NCI-H526 treated with DMSO at 0.1 percent for 48 hours (cell line): ENCODE measurements at regions not wholly inside any gene's neighbourhood (a gene's known extent, or its start where the extent isn't known, plus 50 kb on each side); places are given as distances from the start of the nearest gene placed in this dataset.
A peak's percentile ranks its signal among the peaks of the same experiment; 100 is the strongest.
"Not testable (repeated sequence)": the region's sequence is repeated elsewhere in the genome, so short reads cannot be mapped to it uniquely, and the experiment has no call there.

Experiments
- DNase-seq: peaks from one replicate; lab custom pipeline; 2025; lab: John Stamatoyannopoulos, UW

DNA sequence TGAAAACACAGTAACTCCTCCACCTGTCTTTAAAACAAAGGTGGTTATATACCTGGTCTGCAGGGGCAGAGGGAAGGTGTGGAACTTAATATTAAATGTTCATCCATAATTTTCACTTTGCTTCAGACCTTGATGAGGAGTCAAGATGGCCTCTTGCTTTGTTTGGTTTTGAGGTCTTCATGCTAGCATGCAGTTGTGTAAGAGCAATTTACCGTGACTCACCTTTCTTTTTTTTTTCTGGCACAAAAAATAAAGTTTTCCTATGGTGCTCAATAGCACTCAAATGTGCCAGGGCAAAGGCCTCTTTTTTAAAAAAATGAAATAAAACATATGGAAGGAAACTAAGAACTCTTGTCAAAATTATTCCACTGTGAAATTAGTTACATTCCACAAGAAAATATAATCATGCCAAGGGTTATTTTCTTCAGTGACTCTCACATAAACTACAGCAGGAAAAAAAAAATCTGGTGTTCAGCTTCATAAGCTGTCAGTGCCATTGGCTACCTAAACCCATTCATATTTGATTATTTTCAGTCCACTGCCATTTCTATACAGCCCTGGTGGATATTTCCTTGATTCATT, 128.2 kb downstream of the SLC7A11 start:
- DNase-seq, result no peak

DNA sequence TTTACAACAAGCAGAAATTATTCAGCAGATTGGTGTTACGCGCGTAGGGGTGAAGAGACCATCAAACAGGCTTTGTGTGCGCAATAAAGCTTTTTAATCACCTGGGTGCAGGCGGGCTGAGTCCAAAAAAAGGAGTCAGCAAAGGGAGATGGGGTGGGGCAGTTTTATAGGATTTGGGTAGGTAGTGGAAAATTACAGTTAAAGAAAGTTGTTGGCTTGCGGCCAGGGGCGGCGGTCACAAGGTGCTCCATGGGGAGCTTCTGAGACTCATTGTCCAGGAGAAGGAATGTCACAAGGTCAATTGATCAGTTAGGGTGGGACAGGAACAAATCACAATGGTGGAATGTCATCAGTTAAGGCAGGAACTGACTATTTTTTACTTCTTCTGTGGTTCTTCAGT, 129.3 kb downstream of the SLC7A11 start:
- DNase-seq, result not testable (repeated sequence)

DNA sequence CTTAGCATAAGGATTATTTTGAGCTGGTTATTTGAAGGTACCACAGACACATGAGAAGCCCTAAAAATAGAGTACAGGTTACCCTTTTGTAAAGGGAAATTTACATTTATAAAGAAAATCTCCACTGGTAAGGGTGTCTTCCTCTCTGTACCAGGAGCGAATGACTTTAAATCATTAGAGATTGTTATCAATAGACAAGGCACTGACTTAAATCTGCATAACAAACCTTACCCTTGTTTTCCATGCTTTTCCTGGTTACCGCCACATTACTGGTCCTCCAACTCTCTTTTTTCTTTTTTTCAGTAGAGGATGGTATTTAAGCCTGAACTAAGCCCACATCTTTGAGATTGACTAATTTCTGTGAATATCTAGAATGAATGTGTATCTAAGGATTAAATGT, 129.8 kb downstream of the SLC7A11 start:
- no peak for DNase-seq

DNA sequence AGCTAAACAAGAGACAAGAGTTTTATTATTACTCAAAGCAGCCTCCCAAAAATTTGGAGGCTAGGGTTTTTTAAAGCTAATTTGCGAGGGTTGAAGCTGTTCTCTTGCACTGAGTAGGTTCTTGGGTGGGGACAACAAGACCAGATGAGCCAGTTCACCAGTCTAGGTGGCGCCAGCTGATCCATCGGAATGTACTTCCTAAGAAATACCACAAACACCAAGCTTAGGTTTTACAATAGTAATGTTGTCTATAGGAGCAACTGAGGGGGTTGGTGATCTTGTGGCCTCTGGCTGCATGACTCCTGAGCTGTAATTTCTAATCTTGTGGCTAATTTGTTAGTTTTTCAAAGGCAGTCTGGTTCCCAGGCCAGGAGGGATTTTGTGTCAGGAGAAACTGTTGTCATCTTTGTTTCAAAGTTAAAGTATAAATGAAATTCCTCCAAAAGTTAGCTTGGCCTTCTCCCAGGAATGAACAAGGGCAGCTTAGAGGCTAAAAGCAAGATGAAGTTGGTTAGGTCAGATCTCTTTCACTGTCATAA, 130.6 kb downstream of the SLC7A11 start:
- DNase-seq, result no peak

DNA sequence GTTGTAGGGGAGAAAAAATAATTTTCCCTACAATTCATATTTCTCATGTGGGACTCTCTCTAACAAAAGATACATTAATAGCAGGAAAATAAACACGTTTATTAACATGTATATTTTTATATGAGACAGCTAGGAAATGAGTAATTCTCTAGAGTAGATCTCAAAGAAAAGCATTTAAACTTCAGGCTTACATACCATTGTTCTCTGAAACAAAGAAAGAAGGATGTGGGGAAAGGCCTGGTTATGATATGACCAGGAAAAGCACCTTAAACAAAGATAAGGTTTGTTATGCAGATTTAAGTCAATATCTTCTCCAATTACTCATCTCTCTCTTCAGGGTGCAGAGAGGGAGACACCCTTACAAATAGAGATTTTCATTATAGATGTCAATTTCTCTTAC, 131.3 kb downstream of the SLC7A11 start:
- DNase-seq, result no peak

DNA sequence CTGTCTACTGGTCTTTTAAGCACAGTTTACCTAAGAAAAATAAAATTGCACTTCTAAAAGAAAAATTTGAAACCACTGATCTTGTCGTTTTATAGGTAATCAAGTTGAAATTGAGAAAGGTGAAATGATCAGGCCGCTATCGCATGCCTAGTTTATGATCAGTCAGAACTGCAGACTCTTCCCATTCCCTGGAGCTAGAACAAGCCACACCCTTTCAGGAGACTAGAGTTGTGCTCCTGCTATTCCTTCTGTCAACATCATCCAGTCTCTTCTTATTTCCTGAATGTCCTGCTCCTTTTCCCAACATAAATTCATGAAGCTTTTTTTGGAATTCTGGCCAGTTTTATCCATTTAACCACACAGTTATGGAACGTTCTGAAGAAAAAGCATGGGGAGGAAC, 135.1 kb downstream of the SLC7A11 start:
- peak; percentile 42 for DNase-seq

DNA sequence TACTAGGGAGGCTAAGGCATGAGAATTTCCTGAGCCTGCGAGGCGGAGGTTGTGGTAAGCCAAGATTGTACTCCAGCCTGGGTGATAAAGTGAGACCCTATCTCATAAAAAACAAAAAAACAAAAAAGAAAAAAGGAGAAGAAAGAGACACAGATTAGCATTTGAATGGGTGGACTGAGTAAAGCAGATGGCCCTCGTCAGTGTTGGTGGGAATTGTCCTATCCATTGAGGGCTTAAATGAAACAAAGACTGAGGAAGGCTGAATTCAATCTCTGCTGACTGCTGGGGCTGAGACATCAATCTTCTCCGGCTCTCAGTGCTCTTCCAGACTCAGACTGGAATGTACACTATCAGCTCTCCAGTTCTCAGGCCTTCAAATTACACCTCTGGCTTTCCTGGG, 136.8 kb downstream of the SLC7A11 start:
- DNase-seq, result no peak

DNA sequence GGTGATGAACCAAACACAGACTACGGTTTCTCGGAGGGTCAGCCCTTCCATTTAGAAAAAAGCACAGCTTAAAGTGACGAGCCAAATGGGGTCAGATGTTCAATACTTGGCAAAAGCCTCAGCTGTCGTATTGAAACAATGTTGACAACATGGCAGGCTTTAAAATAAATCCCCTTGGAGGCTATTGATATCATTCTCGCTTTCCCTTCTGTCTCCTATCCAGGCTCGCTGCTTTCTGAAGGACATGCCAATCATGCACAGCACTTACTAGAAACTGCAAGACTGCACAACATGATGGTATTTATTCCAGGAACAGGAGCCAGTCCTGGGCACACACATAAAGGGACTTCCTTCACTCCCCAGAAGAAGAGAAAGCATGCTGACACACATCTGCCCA, 137.9 kb downstream of the SLC7A11 start:
- DNase-seq, result no peak

DNA sequence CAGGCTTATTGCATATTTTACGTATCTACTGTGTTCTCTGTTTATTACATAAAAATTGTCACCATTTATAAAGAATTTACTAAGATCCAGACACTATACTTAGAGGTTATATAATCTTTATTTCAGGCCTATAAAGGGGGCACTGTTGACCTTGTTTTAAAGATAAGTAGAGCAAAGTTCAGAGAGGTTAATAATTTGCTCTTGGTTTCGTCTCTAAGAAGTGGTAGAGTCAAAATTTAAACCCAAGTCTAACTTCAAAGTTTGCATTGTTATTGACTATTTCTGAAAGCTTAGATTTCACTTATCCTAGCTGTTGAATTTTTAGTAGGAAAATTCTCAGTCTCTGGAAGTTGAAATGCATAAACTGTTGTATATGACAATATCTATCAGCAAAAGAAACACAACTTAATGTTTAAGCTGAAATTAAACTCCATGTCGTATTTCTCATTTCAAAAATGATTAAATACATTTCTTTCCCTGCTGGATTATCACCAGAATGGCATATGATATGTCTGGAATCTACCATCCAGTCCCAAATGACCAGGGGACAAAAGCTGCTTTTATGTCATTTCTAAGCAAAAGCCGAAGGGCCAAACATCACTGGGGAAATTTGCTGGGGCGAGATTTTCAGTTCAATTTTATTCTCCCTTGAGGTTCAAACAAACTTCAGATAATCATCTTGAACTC, 138.4 kb downstream of the SLC7A11 start:
- no peak for DNase-seq

DNA sequence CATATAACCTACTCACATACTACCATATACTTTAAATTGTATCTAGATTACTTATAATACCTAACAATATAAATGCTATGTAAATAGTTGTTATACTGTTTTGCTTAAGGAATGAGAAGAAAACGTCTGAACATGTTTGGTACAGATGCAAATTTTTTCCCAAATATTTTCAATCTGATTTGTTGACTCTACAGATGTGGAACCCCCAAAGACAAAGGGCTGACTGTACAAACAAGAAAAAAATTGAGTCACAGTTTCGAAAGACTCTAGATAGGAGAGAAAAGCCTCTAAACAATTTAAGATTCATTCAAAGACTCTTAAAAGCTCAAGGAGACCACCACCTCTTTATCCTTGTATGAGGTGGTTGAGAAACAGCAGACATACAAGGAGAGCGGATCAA, 142.8 kb downstream of the SLC7A11 start:
- no peak for DNase-seq

DNA sequence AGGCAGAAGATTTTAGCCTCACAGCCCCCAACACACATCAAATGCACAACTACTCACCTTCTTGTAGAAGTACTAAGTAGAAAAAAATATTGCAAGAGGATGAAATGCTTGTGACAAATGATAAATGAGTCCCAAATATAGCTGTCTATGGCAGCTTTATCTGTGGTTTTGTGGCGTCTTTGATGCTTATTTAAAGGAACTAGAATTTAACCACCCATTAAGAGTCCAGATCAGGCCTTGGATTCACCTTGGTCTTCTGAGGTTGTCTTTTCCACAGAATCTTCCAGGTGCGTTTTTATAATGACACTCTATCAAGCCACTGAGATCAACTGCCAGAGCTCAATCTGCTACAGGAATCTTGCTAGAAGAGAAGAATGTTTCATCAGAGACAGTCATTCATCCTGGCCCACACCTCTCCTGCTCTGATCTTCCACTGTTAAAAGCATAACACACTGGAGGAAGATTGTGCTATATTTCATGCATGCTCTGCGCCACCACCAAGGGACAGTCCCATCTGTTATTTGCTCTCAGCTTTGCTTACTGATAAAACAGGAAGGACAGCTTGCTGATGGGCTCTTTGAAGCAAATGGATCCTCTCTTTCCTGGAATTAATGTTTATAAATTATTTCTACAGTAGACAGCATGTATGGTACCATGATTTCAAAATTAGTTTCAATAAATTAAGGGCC, 144.1 kb downstream of the SLC7A11 start:
- no peak for DNase-seq

DNA sequence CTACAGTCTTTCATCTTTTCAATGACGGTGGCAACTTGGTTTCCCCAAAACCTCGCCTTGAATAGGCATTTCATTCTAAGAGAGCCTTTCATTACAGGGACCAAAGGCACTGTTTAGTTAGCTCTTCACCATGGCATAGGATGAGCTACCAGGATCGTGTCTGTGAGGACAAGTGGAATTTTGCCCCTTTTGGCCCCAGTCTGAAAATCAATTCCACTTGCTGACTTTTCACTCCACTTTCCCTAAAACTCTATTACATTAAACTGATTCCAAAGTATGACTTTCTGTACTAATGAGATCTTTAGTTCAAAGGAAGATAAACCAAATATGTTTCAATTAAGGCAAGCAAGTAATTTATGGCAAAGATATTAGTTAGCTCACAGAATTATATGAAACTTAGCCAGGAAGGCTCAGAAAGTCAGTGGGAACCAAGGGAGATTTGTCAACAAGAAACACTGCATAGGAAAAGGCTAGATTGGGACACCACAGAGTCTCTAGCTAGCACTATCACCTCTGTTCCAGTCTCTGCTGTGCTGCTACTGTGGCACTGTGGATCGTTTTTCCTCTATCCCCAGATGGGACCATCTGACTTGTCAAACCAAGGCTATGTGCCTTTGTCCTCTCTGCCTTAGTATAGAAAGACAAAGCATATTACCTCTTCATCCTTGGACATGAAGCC, 145.6 kb downstream of the SLC7A11 start:
- no peak for DNase-seq

DNA sequence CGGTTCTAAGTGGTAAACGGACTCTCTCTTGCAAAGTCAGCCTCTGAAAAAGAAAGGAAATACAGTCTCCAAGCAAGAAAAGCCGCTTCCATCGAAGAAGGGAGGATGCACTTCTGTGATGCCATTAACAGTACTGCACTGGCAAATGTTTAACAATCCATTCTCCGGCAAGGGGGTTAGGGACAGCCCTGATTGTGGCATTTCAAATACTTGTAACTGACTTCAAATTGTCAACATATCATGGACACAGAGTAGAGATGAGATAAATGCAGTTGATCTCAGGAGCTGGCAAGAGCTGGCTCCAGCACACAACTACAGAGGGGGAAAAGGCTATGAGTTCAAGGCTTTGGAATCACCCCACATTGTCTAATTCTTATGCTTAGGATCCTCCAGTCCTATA, 146.8 kb downstream of the SLC7A11 start:
- DNase-seq, result no peak

DNA sequence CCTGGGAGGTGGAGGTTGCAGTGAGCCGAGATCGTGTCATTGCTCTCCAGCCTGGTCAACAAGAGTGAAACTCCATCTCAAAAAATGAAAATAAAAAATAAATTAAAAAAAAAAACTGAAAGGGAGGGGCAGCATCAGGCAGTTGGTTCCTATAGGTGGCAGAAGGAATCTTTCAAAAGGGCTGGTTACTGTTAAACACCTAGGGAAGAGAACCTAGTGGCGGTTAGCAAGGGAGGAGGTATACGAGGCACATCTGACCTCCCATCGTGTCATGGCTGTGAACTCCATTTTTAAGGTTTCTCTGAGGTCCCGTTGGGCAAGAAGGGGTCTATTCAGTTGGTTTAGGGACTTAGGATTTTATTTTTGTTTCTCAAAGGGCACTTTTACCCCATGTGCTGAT, 150.1 kb downstream of the SLC7A11 start:
- no peak for DNase-seq

DNA sequence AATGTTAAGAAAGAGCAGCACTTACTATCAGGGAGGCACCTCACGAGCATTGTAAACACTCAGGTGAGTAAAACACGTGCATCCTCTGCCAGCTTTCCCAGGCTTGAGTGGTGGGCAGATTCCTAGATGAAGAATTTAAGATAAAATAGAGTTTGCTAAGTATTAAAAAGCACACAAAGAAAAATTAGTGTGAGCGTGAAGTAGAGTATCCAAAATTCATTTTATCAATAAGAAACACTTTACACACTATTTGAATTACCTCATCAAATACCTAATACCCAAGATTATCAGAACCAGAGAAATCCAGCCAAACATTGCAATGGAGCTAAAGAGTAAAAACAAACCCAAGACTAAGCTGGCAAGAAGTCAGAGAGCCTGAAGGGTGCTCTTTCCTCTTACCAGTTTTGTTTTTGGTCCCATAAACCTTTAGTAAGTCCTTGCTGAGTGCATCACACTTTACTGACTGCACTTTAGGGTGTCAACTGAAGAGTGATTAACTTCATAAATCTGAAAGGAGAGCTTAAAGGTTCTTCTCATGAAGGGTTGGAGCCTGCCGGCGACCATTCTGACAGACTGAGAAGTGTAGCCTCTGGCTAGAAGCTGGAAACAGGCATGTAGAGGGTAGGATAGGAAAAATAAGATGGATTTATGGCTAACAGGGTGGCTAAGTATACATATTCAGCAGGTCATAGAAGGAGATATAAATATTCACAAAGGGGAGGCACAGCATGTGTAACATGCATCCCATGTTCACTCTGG, 151.1 kb downstream of the SLC7A11 start:
- DNase-seq, result no peak

DNA sequence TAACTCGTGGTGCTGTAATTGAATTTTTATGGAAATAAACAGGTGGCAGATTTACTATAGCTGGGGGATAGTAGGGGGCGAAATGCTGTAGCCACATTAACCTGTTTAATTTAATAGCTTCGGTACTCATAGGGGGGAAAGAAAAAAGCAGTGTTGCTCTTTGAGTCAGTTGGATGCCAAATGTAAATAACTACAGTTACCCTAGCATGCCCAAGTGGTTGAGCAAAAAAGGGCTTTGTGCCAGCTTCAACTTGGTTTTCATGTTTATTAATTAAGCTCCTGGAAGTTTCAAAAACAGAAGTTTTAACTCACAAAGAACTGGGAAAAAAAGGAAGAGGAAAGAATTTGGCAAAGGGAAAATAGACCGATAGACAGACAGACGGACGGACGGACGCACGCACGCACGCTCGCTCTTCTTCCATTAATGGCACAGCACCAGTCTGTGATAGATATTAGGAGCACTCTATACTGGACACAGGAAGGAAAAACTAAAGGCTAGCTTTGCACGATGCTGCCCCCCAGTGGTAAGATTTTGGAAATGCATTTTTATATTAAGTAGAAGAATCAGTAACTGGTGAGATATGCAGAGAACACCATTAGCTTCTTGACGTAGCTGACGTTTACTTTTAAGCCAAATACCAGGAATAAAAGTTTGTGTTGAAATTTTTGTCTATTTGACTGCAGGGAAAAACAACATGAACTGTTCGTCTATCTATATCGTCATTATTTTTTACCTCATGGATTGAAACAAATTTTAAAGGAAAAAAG, 151.8 kb downstream of the SLC7A11 start:
- peak; percentile 66 for DNase-seq

DNA sequence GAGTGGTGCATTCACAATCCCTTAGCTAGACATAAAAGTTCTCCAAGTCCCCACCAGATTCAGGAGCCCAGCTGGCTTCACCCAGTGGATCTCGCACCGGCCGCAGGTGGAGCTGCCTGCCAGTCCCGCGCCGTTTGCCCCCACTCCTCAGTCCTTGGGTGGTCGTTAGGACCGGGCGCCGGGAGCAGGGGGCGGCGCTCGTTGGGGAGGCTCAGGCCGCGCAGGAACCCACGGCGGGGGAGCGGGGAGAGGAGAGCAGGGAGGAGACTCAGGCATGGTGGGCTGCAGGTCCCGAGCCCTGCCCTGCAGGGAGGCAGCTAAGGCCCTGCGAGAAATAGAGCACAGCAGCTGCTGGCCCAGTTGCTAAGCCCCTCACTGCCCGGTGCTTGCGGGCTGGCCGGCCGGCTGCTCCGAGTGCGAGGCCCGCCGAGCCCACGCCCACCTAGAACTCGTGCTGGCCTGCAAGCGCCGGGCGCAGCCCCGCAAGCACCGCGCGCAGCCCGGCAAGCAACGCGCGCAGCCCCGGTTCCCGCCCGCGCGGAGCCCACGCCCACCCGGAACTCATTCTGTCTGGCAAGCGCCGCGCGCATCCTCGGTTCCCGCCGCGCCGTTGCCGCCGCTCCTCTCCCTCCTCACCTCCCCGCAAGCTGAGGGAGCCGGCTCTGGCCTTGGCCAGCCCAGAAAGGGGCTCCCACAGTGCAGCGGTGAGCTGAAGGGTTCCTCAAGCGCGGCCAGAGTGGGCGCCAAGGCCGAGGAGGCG, 153.5 kb downstream of the SLC7A11 start:
- DNase-seq, result no peak

DNA sequence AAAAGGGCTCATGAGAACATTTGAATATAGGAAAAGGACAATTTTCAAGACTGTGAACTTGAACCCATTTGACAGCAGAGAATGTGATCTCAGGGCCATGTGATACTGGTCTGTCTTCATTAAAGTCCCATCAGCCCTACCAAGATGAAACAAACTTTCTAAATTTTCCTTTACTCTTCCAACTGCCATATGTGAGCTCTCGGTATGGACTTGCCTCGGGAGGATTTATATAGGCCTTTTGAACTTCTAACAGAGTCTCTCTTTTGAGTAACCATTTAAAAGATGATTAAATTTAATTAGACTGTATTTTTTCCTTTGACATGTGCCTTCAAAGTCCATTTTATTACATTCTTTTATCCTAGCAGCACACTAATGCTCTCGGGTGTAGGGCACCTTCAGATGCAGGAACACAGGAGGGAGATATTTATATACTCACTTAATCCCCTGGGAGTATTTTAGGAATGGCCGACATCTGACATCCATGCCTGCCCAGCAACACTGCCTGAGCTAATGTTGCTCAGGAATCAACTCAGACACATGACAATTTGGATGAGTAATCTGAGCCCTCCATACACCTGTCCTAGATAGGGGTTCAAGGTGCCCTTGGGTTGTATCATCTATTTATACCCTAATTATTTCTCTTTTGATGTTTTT, 155.0 kb downstream of the SLC7A11 start:
- DNase-seq, result no peak

DNA sequence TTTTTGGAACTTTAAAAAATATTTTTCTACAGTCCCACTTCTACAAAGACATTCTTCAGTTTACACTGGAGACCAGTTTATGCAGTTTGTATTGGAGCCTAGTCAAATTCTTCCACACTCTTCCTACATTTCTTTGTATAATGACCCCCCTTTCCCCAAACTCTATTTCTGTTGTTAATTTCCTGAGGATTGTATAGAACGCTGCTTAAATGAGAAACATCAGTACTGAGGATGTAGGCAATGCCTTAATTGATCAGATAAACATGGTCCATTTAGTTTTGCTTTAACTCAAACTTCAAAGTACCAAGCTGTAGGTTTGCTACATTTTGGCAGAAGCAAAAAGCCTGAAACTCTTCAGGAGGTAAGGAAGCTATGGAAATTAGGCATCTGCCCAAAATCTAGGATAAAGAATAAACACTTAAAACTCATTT, 155.5 kb downstream of the SLC7A11 start:
- DNase-seq, result no peak
